Omental fat pad (tissue), 3 donors: ENCODE measurements at regions not wholly inside any gene's neighbourhood (a gene's known extent, or its start where the extent isn't known, plus 50 kb on each side); places are given as distances from the start of the nearest gene placed in this dataset.
"Not testable (repeated sequence)": the region's sequence is repeated elsewhere in the genome, so short reads cannot be mapped to it uniquely, and the experiment has no call there.

Source experiments
- ATAC-seq: fragments of 150-250 bp; one replicate; pipeline ENCODE4 v1.9.1; 2016; ENCODE audit warnings: mild to moderate bottlenecking, moderate library complexity; ENCODE audit not compliant: low FRiP score
- DNase-seq: peaks from one replicate; pipeline ENCODE4 v3.0.0-alpha.2; 2019; ENCODE audit warnings: low spot score
- TF ChIP-seq, protein P1 (sequence below), 3 donors: fragments of 450-650 bp; IDR thresholded peaks; one replicate each; pipeline ENCODE4 v1.5.1; 2016 to 2017; ENCODE audit warnings: antibody characterized with exemption in 3 of 3, mild to moderate bottlenecking in 3 of 3, moderate library complexity in 2 of 3

DNA sequence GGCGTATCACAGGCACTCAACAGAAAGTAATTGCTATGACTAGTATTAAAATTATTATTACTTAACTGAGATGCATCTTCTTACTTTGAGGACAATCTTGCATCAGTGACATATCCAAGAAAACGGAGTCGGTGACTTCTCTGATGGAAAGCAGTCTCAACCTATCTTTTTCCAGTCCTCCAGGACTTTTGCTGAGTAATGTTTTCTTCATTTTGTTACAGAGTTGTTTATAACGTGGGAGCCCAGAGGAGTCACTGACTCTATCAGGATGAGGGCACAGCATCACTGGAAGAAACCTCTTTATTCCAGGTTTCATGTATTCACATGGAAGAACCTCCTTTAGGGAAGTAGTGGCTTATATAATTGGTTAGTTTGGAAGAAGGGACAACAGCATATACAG lies 51.5 kb upstream of the MELK start:
- DNase-seq (no peak), ATAC-seq (no peak)
- TF ChIP-seq, protein P1, sequence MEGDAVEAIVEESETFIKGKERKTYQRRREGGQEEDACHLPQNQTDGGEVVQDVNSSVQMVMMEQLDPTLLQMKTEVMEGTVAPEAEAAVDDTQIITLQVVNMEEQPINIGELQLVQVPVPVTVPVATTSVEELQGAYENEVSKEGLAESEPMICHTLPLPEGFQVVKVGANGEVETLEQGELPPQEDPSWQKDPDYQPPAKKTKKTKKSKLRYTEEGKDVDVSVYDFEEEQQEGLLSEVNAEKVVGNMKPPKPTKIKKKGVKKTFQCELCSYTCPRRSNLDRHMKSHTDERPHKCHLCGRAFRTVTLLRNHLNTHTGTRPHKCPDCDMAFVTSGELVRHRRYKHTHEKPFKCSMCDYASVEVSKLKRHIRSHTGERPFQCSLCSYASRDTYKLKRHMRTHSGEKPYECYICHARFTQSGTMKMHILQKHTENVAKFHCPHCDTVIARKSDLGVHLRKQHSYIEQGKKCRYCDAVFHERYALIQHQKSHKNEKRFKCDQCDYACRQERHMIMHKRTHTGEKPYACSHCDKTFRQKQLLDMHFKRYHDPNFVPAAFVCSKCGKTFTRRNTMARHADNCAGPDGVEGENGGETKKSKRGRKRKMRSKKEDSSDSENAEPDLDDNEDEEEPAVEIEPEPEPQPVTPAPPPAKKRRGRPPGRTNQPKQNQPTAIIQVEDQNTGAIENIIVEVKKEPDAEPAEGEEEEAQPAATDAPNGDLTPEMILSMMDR (IDR thresholded peaks at IDR 0.05): no peak

DNA sequence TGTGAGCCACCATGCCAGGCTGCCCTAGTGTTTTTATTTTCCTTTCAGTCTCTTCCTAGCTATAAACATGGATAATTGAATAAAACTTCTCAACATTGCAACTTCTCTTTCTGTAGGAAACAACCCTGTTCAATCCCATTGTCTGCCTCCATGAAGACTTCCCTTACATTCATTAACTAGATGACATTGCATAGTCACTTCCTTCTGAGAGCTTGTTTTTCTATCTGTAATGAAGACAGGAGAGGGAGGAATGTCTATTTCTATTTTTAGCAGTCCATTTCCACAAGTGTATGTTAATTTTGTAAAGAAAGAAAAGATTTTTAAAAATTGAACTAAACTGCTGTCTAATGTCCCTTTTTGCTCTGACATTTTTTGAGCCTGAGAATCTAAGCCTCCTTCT lies 55.6 kb upstream of the MELK start:
- DNase-seq: no peak
- no peak for ATAC-seq
- TF ChIP-seq, protein P1 (IDR thresholded peaks at IDR 0.05): no peak

DNA sequence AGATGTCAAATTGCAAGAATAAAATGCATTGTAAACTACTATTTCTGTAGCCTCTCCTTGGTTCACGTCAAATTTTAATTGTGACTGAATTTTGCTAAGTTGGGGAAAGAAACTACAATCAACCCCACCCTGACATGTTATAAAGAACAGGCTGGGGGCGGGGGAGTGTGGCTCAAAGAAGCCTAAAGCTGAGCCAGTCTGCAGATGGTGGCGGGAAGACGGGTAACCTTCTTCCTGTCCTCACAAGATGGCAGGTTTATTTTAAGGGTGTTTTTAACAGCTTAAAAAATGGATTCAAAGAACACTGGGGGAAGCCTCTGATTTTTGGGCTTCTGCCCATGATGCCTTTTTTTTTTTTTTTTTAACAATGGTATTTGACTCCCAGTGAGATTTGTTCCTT lies 68.5 kb upstream of the MELK start:
- DNase-seq (no peak), ATAC-seq (no peak)
- TF ChIP-seq, protein P1 (IDR thresholded peaks at IDR 0.05): no peak

DNA sequence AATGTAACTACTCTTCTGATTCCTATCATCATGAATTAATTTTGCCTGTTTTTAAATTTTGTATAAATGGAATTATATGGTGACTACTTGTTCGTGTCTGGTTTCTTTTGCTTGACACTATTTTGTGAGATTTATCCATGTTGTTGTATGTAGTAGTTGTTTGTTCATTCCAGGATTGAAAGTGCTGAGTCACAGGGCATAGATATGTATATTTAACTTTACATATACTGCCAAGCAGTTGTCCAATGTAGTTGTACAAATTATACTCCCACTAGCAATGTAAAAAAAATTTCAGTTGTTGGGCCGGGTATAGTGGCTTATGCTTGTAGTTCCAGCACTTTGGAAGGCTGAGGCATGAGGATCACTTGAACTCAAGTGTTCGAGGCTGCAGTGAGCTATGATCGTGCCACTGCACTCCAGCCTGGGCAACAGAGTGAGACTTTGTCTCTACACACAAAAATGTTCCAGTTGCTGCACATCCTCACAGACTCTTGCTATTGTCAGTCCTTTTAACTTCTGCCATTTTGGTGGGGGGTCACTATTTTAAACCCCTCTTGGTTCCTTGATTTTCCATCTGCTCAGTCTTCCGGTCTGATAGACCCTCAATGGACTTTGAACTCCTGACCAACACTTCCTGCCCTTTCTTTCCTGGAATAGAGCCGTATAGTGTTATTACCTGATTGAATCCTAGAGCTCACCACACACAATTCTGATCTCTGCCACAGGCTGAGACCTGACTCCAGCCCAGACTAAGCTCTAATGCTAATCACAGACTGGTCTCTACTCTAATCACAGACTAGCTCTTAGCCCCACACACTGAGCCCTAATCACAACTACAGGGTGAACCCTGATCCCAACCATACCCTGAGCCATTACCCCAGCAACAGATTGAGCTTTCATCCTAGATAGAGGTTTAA lies 69.3 kb upstream of the MELK start:
- TF ChIP-seq, protein P1 (IDR thresholded peaks at IDR 0.05): no peak
- no peak for ATAC-seq
- no peak for DNase-seq

DNA sequence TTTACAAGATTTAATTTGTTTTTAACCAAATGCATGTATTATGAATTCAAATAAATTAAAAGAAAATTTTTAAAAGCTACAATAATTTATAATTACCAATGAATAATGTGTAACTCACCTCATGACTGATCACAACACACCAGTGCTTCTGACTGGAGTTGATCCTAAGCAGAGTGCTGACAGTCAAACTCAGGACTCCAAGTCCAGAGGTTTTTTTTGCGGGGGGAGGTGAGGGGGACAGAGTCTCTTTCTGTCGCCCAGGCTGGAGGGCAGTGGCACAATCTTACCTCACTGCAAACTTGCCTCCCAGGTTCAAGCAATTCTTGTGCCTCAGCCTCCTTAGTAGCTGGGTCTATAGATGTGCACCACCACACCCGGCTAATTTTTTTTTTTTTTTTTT lies 71.0 kb upstream of the MELK start:
- ATAC-seq (no peak), DNase-seq (no peak)
- TF ChIP-seq, protein P1 (IDR thresholded peaks at IDR 0.05): no peak

DNA sequence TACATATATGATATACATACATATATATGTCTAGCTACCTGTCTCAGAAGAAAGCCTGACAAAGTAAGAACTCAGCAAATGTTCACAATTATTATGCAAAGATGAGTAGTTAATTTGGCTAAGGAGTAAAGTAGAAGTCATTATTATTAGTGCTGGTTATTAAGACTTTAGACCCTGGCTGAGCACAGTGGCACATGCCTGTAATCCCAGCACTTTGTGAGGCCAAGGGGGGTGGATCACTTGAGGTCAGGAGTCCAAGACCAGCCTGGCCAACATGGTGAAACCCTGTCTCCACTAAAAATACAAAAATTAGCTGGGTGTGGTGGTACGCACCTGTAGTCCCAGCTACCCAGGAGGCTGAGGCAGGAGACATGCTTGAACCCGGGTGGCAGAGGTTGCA lies 71.8 kb upstream of the MELK start:
- not testable (repeated sequence) for ATAC-seq, DNase-seq

DNA sequence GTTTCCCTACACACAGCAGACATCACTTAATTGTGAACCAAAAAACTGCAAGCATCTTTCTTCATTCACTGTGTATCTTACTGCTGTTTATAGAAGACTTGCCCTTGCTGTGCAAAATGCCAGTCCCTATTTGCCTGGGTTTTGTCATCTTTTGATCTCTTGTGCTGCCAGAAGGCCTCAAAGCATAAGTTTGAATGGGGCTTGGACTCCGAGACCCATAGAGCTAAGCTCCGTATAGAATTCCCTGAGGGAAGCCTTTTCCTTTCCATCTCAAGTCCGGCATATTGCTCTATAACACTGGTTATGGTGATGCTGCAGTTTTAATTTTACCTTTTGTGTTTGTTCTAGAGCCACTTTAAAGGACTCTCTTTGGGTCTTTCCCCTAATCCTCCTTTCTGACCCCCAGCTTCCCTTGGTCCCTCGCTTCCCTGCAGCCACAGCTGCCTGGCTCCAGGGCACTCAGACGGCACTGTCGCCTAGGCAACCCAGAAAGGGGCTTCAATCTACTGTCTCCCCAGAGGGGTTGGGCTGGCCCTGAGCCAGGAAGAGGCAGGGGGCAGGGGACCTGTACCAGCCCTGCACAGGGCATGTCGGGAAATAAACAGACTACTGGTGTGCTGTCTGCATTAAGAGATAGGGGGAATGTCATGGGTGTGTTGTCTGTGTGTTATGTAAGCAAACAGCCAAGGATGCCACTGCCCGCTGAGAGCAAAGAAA lies 73.4 kb upstream of the MELK start:
- TF ChIP-seq, protein P1 (IDR thresholded peaks at IDR 0.05): no peak
- DNase-seq (no peak), ATAC-seq (no peak)

DNA sequence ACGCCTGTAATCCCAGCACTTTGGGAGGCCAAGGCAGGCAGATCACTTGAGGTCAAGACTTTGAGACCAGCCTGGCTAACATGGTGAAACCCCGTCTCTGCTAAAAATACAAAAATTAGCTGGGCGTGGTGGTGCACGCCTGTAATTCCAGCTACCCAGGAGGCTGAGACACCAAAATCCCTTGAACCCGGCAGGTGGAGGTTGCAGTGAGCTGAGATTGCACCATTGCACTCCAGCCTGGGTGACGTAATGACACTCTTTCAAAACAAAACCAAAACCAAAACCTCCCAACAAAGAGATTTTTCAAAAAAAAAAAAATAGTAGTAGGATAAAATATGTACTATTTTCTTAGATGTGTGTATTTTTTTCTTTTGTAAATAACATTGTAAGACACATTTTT lies 79.1 kb upstream of the MELK start:
- not testable (repeated sequence) for DNase-seq, ATAC-seq
